ENCODE measurements at regions not wholly inside any gene's neighbourhood (a gene's known extent, or its start where the extent isn't known, plus 50 kb on each side); places are given as distances from the start of the nearest gene placed in this dataset.

GRCh38 chr10:55160655-55161283 lies 359.7 kb upstream of the PCDH15 start:
- DNase-seq (ENCODE audit: low spot score) = no peak

- DNase-seq (ENCODE audit: low spot score) = no peak
These were observed 357.6 kb upstream of the PCDH15 start for GRCh38 chr10:55158633-55159032.

GRCh38 chr10:55146032-55146431 lies 345.0 kb upstream of the PCDH15 start:
- DNase-seq (ENCODE audit: low spot score) = no peak

GRCh38 chr10:55144001-55144400 lies 343.0 kb upstream of the PCDH15 start:
- DNase-seq (ENCODE audit: low spot score) = no peak

GRCh38 chr10:55141892-55142291 lies 340.9 kb upstream of the PCDH15 start:
- DNase-seq (ENCODE audit: low spot score) = no peak

- no peak for DNase-seq (ENCODE audit: low spot score)
These were observed 336.0 kb upstream of the PCDH15 start for GRCh38 chr10:55137063-55137462.

- no peak for DNase-seq (ENCODE audit: low spot score)
These were observed 303.7 kb upstream of the PCDH15 start for GRCh38 chr10:55104738-55105137.

- no peak for DNase-seq (ENCODE audit: low spot score)
These were observed 297.4 kb upstream of the PCDH15 start for GRCh38 chr10:55098452-55098851.

- DNase-seq (ENCODE audit: low spot score) = peak; percentile 6
These were observed 290.8 kb upstream of the PCDH15 start for GRCh38 chr10:55091691-55092328.

GRCh38 chr10:55078121-55078520 lies 277.1 kb upstream of the PCDH15 start:
- no peak for DNase-seq (ENCODE audit: low spot score)

GRCh38 chr10:55065185-55065584 lies 264.2 kb upstream of the PCDH15 start:
- DNase-seq (ENCODE audit: low spot score) = no peak

GRCh38 chr10:55063811-55064210 lies 262.8 kb upstream of the PCDH15 start:
- no peak for DNase-seq (ENCODE audit: low spot score)

- no peak for DNase-seq (ENCODE audit: low spot score)
These were observed 261.3 kb upstream of the PCDH15 start for GRCh38 chr10:55062349-55062748.

GRCh38 chr10:55058800-55059199 lies 257.8 kb upstream of the PCDH15 start:
- DNase-seq (ENCODE audit: low spot score) = no peak

GRCh38 chr10:55051515-55051914 lies 250.5 kb upstream of the PCDH15 start:
- DNase-seq (ENCODE audit: low spot score) = no peak

GRCh38 chr10:55048830-55049498 lies 247.9 kb upstream of the PCDH15 start:
- no peak for DNase-seq (ENCODE audit: low spot score)

GRCh38 chr10:55043540-55043939 lies 242.5 kb upstream of the PCDH15 start:
- no peak for DNase-seq (ENCODE audit: low spot score)

- no peak for DNase-seq (ENCODE audit: low spot score)
These were observed 232.0 kb upstream of the PCDH15 start for GRCh38 chr10:55033061-55033460.

GRCh38 chr10:55024713-55025112 lies 223.7 kb upstream of the PCDH15 start:
- no peak for DNase-seq (ENCODE audit: low spot score)

- no peak for DNase-seq (ENCODE audit: low spot score)
These were observed 218.4 kb upstream of the PCDH15 start for GRCh38 chr10:55019439-55019838.

GRCh38 chr10:55013318-55013717 lies 212.3 kb upstream of the PCDH15 start:
- no peak for DNase-seq (ENCODE audit: low spot score)

- no peak for DNase-seq (ENCODE audit: low spot score)
These were observed 201.4 kb upstream of the PCDH15 start for GRCh38 chr10:55002420-55002819.

GRCh38 chr10:55001422-55001821 lies 200.4 kb upstream of the PCDH15 start:
- no peak for DNase-seq (ENCODE audit: low spot score)

- DNase-seq (ENCODE audit: low spot score) = no peak
These were observed 192.1 kb upstream of the PCDH15 start for GRCh38 chr10:54993148-54993547.

Measured in AG08395 (cell line).